ENCODE measurements at regions not wholly inside any gene's neighbourhood (a gene's known extent, or its start where the extent isn't known, plus 50 kb on each side); places are given as distances from the start of the nearest gene placed in this dataset.

DNA sequence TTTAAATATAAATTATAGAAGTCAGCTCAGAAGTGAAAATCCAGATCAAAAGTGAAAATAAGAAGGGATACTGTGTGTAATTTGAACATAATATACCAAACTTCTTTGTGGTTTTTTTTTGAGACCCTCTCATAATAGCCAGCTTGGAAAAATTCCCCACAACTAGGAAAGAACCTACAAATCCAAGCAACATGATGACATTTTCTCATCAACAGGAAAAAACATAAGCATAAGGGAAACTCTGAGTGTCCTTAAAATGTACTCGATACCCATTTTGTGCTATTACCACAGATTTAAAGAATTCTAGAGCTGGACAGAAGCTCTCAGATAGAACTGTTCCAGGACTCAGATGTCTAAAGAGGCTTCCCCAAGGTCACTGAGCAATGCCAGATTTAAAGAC, 214.8 kb upstream of the KLF14 start:
- DNase-seq (ENCODE audit: extremely low spot score) = no peak
- TF ChIP-seq CTCF (IDR thresholded peaks at IDR 0.05; ENCODE audit: control extremely low read depth, extremely low read depth, low read depth, missing control alignments) = no peak
- ChIA-PET CTCF (interaction anchor here (5.6 to 8.7 kb wide), 2 partner anchors 10 to 52 kb away, joined by 32 to 97 read pairs; no protein-coding TSS in a partner anchor), POLR2A (interaction anchor here (1.3 kb wide), 1 partner anchor 9 kb away, joined by 4 read pairs; no protein-coding TSS in a partner anchor)

- ChIA-PET CTCF (interaction anchor here (1.2 to 8.7 kb wide), 4 partner anchors 9 to 45 kb away, joined by 3 to 97 read pairs (median 4); no protein-coding TSS in a partner anchor), POLR2A (interaction anchor here (1.3 kb wide), 1 partner anchor 8 kb away, joined by 4 read pairs; no protein-coding TSS in a partner anchor)
These were observed 215.5 kb upstream of the KLF14 start for GRCh38 chr7:130949550-130949949.

DNA sequence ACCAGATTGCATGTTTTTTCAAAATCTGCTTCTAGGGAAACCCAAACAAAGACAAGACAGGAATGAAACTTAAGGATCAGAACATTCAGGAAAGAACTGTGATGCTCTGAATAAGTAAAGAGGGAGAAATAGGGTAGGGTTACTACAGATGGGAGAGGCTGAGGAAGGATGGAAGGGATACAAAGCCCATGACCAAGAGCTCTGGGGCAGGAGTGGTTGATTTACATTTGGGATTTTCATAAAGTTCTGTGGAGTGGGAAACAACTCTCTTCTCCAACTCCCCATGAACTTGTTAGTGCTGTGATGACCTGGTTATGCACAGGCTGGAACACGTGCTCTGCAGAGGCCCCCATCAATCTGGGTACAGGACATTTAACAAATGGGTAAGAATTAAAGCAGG, 216.0 kb upstream of the KLF14 start:
- ChIA-PET CTCF (interaction anchor here (1.2 to 8.7 kb wide), 4 partner anchors 8 to 46 kb away, joined by 3 to 97 read pairs (median 4); no protein-coding TSS in a partner anchor), POLR2A (no interaction called here)
- DNase-seq (ENCODE audit: extremely low spot score) = no peak
- no peak for TF ChIP-seq CTCF (IDR thresholded peaks at IDR 0.05; ENCODE audit: control extremely low read depth, extremely low read depth, low read depth, missing control alignments)

More at GRCh38 chr7:130949550-130949949, 215.5 kb upstream of the KLF14 start:
- no peak for TF ChIP-seq CTCF (IDR thresholded peaks at IDR 0.05; ENCODE audit: control extremely low read depth, extremely low read depth, low read depth, missing control alignments)
- no peak for DNase-seq (ENCODE audit: extremely low spot score)

DNA sequence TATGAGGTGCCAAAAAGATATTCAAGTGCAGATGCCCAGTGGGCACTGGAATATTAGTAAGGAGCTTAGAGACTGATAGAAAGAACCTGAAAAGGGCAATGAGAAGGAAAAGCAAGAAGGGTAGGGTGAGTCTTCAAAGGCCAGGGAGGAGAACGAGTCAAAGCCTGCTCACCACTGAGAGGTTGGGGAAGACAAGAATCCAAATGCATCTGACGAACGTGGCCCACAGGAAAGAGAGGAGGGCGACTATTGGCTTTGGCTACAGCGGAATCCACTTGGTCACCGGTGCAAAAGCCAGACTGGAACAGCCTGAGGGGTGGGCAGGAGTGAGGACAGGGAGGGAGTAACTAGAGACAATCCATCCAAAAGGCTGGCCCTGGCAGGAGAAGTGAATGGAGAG, 216.7 kb upstream of the KLF14 start:
- no peak for TF ChIP-seq CTCF (IDR thresholded peaks at IDR 0.05; ENCODE audit: control extremely low read depth, extremely low read depth, low read depth, missing control alignments)
- no peak for DNase-seq (ENCODE audit: extremely low spot score)
- CTCF ChIA-PET = interaction anchor here (1.2 to 8.7 kb wide), 4 partner anchors 8 to 46 kb away, joined by 3 to 97 read pairs (median 4); no protein-coding TSS in a partner anchor
- POLR2A ChIA-PET = no interaction called here

DNA sequence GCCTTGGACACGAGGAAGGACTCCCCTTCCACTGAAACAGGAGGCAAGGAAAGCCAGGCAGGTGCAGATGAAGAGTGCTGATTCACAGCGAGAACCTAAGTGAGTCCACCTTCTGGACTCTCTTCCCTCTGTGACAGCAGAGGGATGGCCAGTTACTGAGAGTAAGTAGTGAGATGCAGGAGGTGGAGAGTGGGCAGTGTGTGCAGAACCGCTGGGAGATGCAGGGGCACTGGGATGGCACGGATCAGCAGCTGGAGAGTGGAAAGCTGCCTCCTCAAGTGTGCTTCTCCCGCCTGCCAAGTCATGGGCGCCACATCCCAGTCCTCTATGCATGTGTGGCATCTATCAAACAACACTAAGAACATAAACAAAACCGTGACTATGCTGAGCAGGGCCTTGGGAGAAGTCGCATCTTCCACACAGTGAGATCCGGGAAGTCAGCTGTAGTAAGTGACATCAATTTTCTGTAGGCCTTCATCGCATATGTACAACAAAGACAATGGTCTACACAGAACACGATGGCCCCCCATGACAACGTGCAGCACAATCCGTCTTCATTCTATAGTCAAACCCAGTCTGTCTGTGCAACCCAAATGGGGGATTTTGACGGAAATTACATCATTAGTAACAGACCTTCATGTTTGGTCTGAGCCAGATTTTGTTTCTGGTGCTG, 217.4 kb upstream of the KLF14 start:
- TF ChIP-seq CTCF (IDR thresholded peaks at IDR 0.05; ENCODE audit: control extremely low read depth, extremely low read depth, low read depth, missing control alignments) = no peak
- DNase-seq (ENCODE audit: extremely low spot score) = no peak
- ChIA-PET CTCF (interaction anchor here (1.0 to 8.7 kb wide), 3 partner anchors 7 to 54 kb away, joined by 3 to 97 read pairs (median 3); no protein-coding TSS in a partner anchor), POLR2A (no interaction called here)

DNA sequence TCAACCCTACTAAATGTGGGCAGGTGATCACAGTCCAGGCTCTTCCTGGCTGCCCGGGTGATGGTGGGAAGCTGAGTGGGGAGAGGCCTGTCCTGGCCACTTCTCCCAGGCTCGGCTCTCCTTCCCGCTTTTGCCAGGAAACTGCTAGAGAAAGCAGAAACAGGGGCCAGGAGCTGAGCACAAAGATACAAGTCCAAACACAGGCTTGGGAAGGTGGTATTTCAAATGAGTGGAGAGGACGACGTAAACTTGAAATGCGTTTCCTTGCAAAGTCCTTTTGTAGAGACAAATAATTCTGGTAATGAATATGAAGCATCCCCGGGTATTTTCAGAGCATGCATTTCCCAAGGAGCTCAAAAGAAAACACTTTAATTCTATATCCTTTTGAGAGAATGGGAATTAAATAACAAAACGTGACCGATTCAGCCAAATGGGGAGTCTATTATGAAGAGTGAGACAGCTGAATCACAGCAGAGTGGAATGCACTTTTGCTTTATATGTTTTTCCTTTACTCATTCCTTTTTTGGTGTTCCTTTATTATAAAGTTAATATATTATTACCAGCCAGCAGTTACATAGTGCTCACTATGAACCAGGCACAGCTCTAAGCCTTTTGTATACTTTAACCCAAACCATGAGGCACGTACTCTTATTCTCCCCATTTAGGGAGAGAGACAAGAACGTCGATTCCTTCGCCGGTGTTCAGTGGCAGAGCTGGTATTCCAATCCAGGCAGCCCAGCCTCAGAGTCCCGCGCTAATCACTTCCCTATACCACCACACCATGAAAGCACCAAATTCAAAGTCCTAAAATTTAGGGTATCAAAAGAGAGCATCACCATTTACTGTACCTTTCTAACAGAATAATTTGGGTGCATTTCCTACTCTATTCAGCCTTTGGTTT, 218.2 kb upstream of the KLF14 start:
- POLR2A ChIA-PET = no interaction called here

More for the DNA sequence above, 218.2 kb upstream of the KLF14 start:
- no peak for DNase-seq (ENCODE audit: extremely low spot score)
- CTCF ChIA-PET = interaction anchor here (1.0 to 8.7 kb wide), 4 partner anchors 6 to 55 kb away, joined by 3 to 97 read pairs (median 3); no protein-coding TSS in a partner anchor
- no peak for TF ChIP-seq CTCF (IDR thresholded peaks at IDR 0.05; ENCODE audit: control extremely low read depth, extremely low read depth, low read depth, missing control alignments)
